ENCODE measurements at regions not wholly inside any gene's neighbourhood (a gene's known extent, or its start where the extent isn't known, plus 50 kb on each side); places are given as distances from the start of the nearest gene placed in this dataset.
A peak's percentile ranks its signal among the peaks of the same experiment; 100 is the strongest.
"Not testable (repeated sequence)": the region's sequence is repeated elsewhere in the genome, so short reads cannot be mapped to it uniquely, and the experiment has no call there.

GRCh38 chr10:84907461-84908009 lies 579.1 kb downstream of the CCSER2 start:
- DNase-seq (ENCODE audit: low spot score), result no peak
- no peak for ATAC-seq

GRCh38 chr10:84908491-84908890 lies 580.1 kb downstream of the CCSER2 start:
- no peak for DNase-seq (ENCODE audit: low spot score)
- no peak for ATAC-seq

GRCh38 chr10:84921701-84922100 lies 593.3 kb downstream of the CCSER2 start:
- DNase-seq (ENCODE audit: low spot score) (no peak), ATAC-seq (no peak)

GRCh38 chr10:84924131-84924530 lies 595.7 kb downstream of the CCSER2 start:
- ATAC-seq (peak; percentile 16), DNase-seq (ENCODE audit: low spot score) (no peak)

GRCh38 chr10:84925495-84925894 lies 597.1 kb downstream of the CCSER2 start:
- no peak for ATAC-seq
- no peak for DNase-seq (ENCODE audit: low spot score)

- ATAC-seq (no peak), DNase-seq (ENCODE audit: low spot score) (no peak)
Measured at GRCh38 chr10:84933402-84933801, 605.0 kb downstream of the CCSER2 start.

- ATAC-seq, result no peak
- no peak for DNase-seq (ENCODE audit: low spot score)
Measured at GRCh38 chr10:84935772-84936171, 607.4 kb downstream of the CCSER2 start.

- no peak for ATAC-seq
- DNase-seq (ENCODE audit: low spot score), result no peak
Measured at GRCh38 chr10:84938117-84938905, 609.9 kb downstream of the CCSER2 start.

- DNase-seq (ENCODE audit: low spot score) (no peak), ATAC-seq (no peak)
Measured at GRCh38 chr10:84943541-84943940, 615.2 kb downstream of the CCSER2 start.

- DNase-seq (ENCODE audit: low spot score) (no peak), ATAC-seq (no peak)
Measured at GRCh38 chr10:84944187-84944586, 615.8 kb downstream of the CCSER2 start.

- DNase-seq (ENCODE audit: low spot score) (no peak), ATAC-seq (no peak)
Measured at GRCh38 chr10:84945791-84946190, 617.4 kb downstream of the CCSER2 start.

GRCh38 chr10:84946904-84947303 lies 618.5 kb downstream of the CCSER2 start:
- no peak for DNase-seq (ENCODE audit: low spot score)
- ATAC-seq, result no peak

- no peak for DNase-seq (ENCODE audit: low spot score)
- ATAC-seq, result no peak
Measured at GRCh38 chr10:84948644-84949043, 620.3 kb downstream of the CCSER2 start.

GRCh38 chr10:84951616-84952015 lies 623.2 kb downstream of the CCSER2 start:
- DNase-seq (ENCODE audit: low spot score), result no peak
- no peak for ATAC-seq

GRCh38 chr10:84957427-84957826 lies 629.0 kb downstream of the CCSER2 start:
- DNase-seq (ENCODE audit: low spot score), result no peak
- no peak for ATAC-seq

- DNase-seq (ENCODE audit: low spot score), result no peak
- no peak for ATAC-seq
Measured at GRCh38 chr10:84965468-84965867, 637.1 kb downstream of the CCSER2 start.

GRCh38 chr10:84966708-84967441 lies 638.5 kb downstream of the CCSER2 start:
- ATAC-seq, result peak; percentile 23
- no peak for DNase-seq (ENCODE audit: low spot score)

GRCh38 chr10:84969297-84969696 lies 640.9 kb downstream of the CCSER2 start:
- ATAC-seq; DNase-seq (ENCODE audit: low spot score): not testable (repeated sequence)

GRCh38 chr10:84987039-84987438 lies 658.6 kb downstream of the CCSER2 start:
- DNase-seq (ENCODE audit: low spot score) (no peak), ATAC-seq (no peak)

- ATAC-seq, result no peak
Measured at GRCh38 chr10:84988011-84988410, 659.6 kb downstream of the CCSER2 start.

GRCh38 chr10:84990713-84991112 lies 662.3 kb downstream of the CCSER2 start:
- DNase-seq (ENCODE audit: low spot score) (no peak), ATAC-seq (no peak)

More at GRCh38 chr10:84988011-84988410, 659.6 kb downstream of the CCSER2 start:
- no peak for DNase-seq (ENCODE audit: low spot score)

GRCh38 chr10:84991301-84991700 lies 662.9 kb downstream of the CCSER2 start:
- no peak for ATAC-seq
- DNase-seq (ENCODE audit: low spot score), result no peak

Measured in left lobe of liver (tissue), 2 donors.